Breast epithelium (tissue), 3 donors: ENCODE measurements at regions not wholly inside any gene's neighbourhood (a gene's known extent, or its start where the extent isn't known, plus 50 kb on each side); places are given as distances from the start of the nearest gene placed in this dataset.

Source experiments
- CTCF ChIP-seq, 3 donors: fragments of 450-650 bp; IDR thresholded peaks; one replicate each; pipeline ENCODE4 v1.5.1; 2016 to 2017; ENCODE audit warnings: antibody characterized with exemption in 3 of 3, mild to moderate bottlenecking in 3 of 3, moderate library complexity in 3 of 3
- POLR2AphosphoS5 ChIP-seq, 3 donors: sonication (generic); formaldehyde crosslinking; IDR thresholded peaks; one replicate each; pipeline ENCODE4 v1.6.1; 2017; ENCODE audit warnings: antibody characterized with exemption in 3 of 3

GRCh38 chr12:85617307-85618091 lies 218.7 kb downstream of the RASSF9 start:
- TF ChIP-seq POLR2AphosphoS5 (IDR thresholded peaks at IDR 0.05) (no peak), CTCF (IDR thresholded peaks at IDR 0.05) (no peak)
